Glutamatergic neuron (in vitro differentiated cells): ENCODE measurements at regions not wholly inside any gene's neighbourhood (a gene's known extent, or its start where the extent isn't known, plus 50 kb on each side); places are given as distances from the start of the nearest gene placed in this dataset.

Experiments used
- DNase-seq: peaks from one replicate; pipeline ENCODE4 v3.0.0; 2022
- H3K27ac Mint-ChIP-seq: one replicate; pipeline ENCODE4 v1.8.0; 2020; ENCODE audit warnings: mild to moderate bottlenecking, mixed read lengths, inconsistent platforms; ENCODE audit not compliant: unreplicated experiment
- H3K27me3 Mint-ChIP-seq: one replicate; pipeline ENCODE4 v1.8.0; 2020; ENCODE audit warnings: mild to moderate bottlenecking, moderate library complexity, mixed read lengths, inconsistent platforms; ENCODE audit not compliant: unreplicated experiment
- H3K36me3 Mint-ChIP-seq: one replicate; pipeline ENCODE4 v1.8.0; 2020; ENCODE audit warnings: mild to moderate bottlenecking, mixed read lengths, inconsistent platforms; ENCODE audit not compliant: unreplicated experiment
- H3K4me1 Mint-ChIP-seq: one replicate; pipeline ENCODE4 v1.8.0; 2020; ENCODE audit warnings: mild to moderate bottlenecking, low read depth, mixed read lengths, inconsistent platforms; ENCODE audit not compliant: unreplicated experiment
- H3K4me3 Mint-ChIP-seq: one replicate; pipeline ENCODE4 v1.8.0; 2020; ENCODE audit warnings: mild to moderate bottlenecking, mixed read lengths, inconsistent platforms; ENCODE audit not compliant: unreplicated experiment
- H3K9me3 Mint-ChIP-seq: one replicate; pipeline ENCODE4 v1.8.0; 2020; ENCODE audit warnings: mild to moderate bottlenecking, moderate library complexity, mixed read lengths, inconsistent platforms; ENCODE audit not compliant: unreplicated experiment
- TF ChIP-seq, protein P1 (sequence below): fragments of 200-600 bp; sonication (generic); IDR thresholded peaks from one replicate; pipeline ENCODE4 v1.5.0; 2021; ENCODE audit not compliant: partially characterized antibody, unreplicated experiment

DNA sequence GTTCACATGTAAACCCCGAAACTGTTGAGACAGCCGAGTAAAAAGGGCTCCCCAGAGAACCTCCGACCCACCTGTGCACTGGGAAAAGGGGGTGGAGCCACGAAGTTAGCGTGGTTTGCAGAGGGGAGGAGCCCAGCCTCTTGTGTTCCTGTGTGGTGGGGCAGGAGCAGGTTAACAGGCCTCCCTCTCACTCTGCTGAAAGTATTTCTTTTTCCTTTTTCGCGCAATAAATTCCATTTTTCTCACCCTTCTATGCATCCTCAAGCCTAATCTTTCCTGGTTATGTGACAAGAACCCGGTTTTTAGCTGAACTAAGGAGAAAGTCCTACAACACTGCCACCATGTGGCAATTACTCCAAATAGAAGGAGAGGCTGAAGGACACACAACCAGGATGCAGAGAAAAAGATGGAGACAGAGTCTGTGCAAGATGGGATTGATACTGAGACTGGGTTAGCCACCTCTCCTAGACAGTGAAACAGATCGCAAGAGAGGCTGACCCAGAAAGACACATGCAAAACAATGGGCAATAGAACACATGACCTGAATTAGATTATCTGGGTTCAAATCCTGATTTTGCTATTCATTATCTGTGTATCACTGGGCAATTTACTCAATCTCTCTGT, 168.7 kb upstream of the PRSS16 start:
- TF ChIP-seq, protein P1, sequence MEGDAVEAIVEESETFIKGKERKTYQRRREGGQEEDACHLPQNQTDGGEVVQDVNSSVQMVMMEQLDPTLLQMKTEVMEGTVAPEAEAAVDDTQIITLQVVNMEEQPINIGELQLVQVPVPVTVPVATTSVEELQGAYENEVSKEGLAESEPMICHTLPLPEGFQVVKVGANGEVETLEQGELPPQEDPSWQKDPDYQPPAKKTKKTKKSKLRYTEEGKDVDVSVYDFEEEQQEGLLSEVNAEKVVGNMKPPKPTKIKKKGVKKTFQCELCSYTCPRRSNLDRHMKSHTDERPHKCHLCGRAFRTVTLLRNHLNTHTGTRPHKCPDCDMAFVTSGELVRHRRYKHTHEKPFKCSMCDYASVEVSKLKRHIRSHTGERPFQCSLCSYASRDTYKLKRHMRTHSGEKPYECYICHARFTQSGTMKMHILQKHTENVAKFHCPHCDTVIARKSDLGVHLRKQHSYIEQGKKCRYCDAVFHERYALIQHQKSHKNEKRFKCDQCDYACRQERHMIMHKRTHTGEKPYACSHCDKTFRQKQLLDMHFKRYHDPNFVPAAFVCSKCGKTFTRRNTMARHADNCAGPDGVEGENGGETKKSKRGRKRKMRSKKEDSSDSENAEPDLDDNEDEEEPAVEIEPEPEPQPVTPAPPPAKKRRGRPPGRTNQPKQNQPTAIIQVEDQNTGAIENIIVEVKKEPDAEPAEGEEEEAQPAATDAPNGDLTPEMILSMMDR, result peak; percentile 58
- DNase-seq, result peak; percentile 31
- no peaks in the 10 kb centered on the region for H3K9me3 Mint-ChIP-seq

DNA sequence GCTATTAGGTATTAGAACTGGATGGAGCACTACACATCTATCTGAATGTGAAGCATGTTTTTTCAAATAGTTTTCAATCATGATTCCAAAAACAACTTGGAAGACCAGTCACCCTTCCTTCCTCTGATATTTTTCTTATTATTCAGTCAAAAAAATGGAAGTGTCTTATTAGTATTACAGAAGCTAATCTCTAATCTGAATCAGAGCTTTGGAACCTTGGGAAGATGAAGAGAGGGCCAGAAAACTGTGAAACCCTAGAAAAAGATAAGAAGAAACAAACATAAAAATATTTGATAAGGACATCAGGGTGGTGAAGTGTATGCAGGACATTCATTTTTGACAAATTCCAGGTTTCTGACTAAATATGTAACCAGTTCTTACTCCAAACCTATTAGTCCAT, 166.3 kb upstream of the PRSS16 start:
- DNase-seq, result no peak
- Mint-ChIP-seq H3K4me3 (no peak overlapping the region), H3K4me1 (no peaks in the 10 kb centered on the region), H3K9me3 (no peaks in the 10 kb centered on the region), H3K36me3 (no peaks in the 10 kb centered on the region), H3K27ac (no peak overlapping the region), H3K27me3 (no peaks in the 10 kb centered on the region)
- TF ChIP-seq, protein P1, result no peak

More for the DNA sequence above, 168.7 kb upstream of the PRSS16 start:
- Mint-ChIP-seq H3K4me1 (no peaks in the 10 kb centered on the region), H3K27me3 (no peaks in the 10 kb centered on the region), H3K36me3 (no peaks in the 10 kb centered on the region), H3K4me3 (peak overlapping the region; percentile 72), H3K27ac (no peak overlapping the region)

DNA sequence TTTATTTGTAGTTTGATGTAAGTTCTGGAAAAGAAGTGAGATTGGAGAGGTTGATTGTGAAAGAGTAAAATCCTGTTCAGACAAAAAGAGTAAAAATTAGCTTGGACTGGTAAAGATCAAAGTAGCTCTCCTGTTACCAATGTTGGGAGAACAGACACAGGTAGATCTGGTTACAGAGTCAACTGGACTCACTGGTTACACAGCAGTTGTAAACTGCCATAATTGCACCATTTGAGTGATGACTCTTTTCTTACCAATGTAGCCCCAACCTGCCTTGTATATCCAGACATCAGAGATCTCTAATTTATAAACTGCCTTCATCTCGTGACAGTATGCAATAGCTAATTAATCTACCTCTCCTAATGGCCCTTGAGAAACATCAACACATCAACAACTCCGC, 165.6 kb upstream of the PRSS16 start:
- H3K27ac Mint-ChIP-seq, result no peak overlapping the region
- H3K4me3 Mint-ChIP-seq, result no peak overlapping the region
- no peaks in the 10 kb centered on the region for H3K4me1 Mint-ChIP-seq
- TF ChIP-seq, protein P1, result no peak
- no peaks in the 10 kb centered on the region for H3K27me3 Mint-ChIP-seq
- no peaks in the 10 kb centered on the region for H3K9me3 Mint-ChIP-seq
- no peaks in the 10 kb centered on the region for H3K36me3 Mint-ChIP-seq
- no peak for DNase-seq

DNA sequence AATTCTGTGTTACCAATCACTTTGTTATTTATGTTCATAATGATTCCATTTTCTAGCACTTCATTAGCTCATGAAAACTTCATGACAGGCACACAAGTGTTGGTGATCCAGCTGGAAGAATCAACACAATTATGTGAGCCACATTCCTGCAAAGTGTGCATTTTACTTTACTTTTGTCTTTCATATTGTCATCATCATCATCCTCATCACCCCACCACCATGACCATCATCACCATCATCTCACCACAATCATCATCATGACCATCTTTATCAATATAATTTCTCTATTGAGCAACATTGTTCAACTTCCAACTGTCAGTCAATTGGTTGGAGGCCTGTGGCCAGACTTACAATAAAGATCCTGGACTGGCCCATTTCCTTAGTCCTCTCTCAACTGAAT, 159.4 kb upstream of the PRSS16 start:
- no peak overlapping the region for H3K4me3 Mint-ChIP-seq
- no peaks in the 10 kb centered on the region for H3K4me1 Mint-ChIP-seq
- no peaks in the 10 kb centered on the region for H3K36me3 Mint-ChIP-seq
- no peak overlapping the region for H3K27ac Mint-ChIP-seq
- TF ChIP-seq, protein P1, result no peak
- DNase-seq, result no peak
- H3K27me3 Mint-ChIP-seq, result peaks cover 7% of the 10 kb centered on the region
- H3K9me3 Mint-ChIP-seq, result peaks cover 7% of the 10 kb centered on the region

DNA sequence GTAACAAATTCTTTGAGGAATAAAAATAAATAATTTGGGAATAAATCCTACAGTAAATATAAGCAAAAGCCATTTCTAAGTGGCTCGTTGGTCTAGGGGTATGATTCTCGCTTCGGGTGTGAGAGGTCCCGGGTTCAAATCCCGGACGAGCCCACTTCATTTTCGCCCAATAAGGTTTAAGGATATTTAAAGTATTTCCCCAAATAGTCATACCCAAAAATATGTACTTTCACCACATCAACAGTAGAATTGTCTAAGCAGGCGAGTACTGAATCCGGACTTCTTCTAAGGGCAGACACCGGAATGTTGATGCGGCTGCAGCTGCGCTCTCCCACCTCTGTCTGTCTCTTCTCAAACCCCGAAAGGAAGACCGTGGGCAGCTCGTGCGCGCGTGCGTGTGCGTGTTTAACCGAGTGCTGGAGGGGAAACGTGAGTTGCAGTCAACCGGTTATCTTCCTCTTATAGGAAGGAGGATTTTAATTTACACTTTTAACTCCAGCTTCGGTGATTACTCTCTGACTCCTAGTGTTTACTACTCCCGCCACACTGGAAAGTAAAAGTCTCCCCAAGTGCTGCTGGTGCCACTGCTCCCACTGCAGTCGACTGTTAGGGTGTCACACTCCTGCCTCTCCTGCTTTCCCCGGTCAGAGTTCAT, 155.7 kb upstream of the PRSS16 start:
- H3K27ac Mint-ChIP-seq, result no peak overlapping the region
- no peak for DNase-seq
- H3K36me3 Mint-ChIP-seq, result no peaks in the 10 kb centered on the region
- no peaks in the 10 kb centered on the region for H3K4me1 Mint-ChIP-seq
- H3K4me3 Mint-ChIP-seq, result peak overlapping the region; percentile 90
- H3K9me3 Mint-ChIP-seq, result peaks cover 8% of the 10 kb centered on the region
- TF ChIP-seq, protein P1, result no peak
- H3K27me3 Mint-ChIP-seq, result peaks cover 7% of the 10 kb centered on the region
